PC-3 (cell line): ENCODE measurements at regions not wholly inside any gene's neighbourhood (a gene's known extent, or its start where the extent isn't known, plus 50 kb on each side); places are given as distances from the start of the nearest gene placed in this dataset.

Experiments
- ATAC-seq: fragments of 200-7000 bp; cut with Tn5 transposase; 2 replicates; pipeline ENCODE4 v1.9.1; 2020; ENCODE audit warnings: mild to moderate bottlenecking, moderate library complexity
- BruUV-seq: library from RNA; stranded (reverse); fragments of 400-500 nt; replicated peaks from 2 replicates; lab custom pipeline; 2021; lab: Mats Ljungman, UMichigan
- CTCF ChIA-PET: fragments of 300-600 bp; sonication (Branson Sonifier 250); formaldehyde crosslinking; loops from one replicate; lab custom pipeline; 2022; ENCODE audit warnings: antibody characterized with exemption; lab: Charles Lee
- POLR2A ChIA-PET: fragments of 300-600 bp; sonication (Branson Sonifier 250); formaldehyde crosslinking; loops from one replicate; lab custom pipeline; 2022; ENCODE audit warnings: antibody characterized with exemption; ENCODE audit not compliant: unreplicated experiment; lab: Charles Lee
- DNase-seq: peaks from one replicate; pipeline ENCODE4 v3.0.0-alpha.2; 2015
- H2AFZ ChIP-seq: fragments of 300-600 bp; sonication (generic); 2 replicates; pipeline ENCODE4 v1.6.0; 2016; ENCODE audit warnings: antibody characterized with exemption, low read length
- H3F3A ChIP-seq: fragments of 300-600 bp; sonication (generic); one replicate; pipeline ENCODE4 v1.6.0; 2017; ENCODE audit warnings: antibody characterized with exemption, low read length, control low read depth, mild to moderate bottlenecking; ENCODE audit not compliant: unreplicated experiment
- H3K27ac ChIP-seq: fragments of 300-600 bp; sonication (generic); 2 replicates; pipeline ENCODE4 v1.5.1; 2016; ENCODE audit warnings: mild to moderate bottlenecking, low read length
- H3K27me3 ChIP-seq: fragments of 300-600 bp; sonication (generic); 2 replicates; pipeline ENCODE4 v1.6.1; 2016; ENCODE audit warnings: low read length, mixed read lengths
- H3K36me3 ChIP-seq: fragments of 300-600 bp; sonication (generic); 2 replicates; pipeline ENCODE4 v1.6.1; 2016; ENCODE audit warnings: low read depth, mixed run types, low read length, mixed read lengths
- H3K4me1 ChIP-seq: fragments of 300-600 bp; sonication (generic); 2 replicates; pipeline ENCODE4 v1.5.1; 2016; ENCODE audit warnings: low read length; ENCODE audit not compliant: insufficient read depth
- H3K4me2 ChIP-seq: fragments of 300-600 bp; sonication (generic); 2 replicates; pipeline ENCODE4 v1.6.0; 2016; ENCODE audit warnings: low read length
- H3K4me3 ChIP-seq: fragments of 300-600 bp; sonication (generic); 2 replicates; pipeline ENCODE4 v1.5.1; 2016; ENCODE audit warnings: mild to moderate bottlenecking, low read length, mixed read lengths
- H3K79me2 ChIP-seq: fragments of 300-600 bp; sonication (generic); 2 replicates; pipeline ENCODE4 v1.6.1; 2017; ENCODE audit warnings: low read length, mixed read lengths
- H3K9ac ChIP-seq: fragments of 300-600 bp; sonication (generic); 2 replicates; pipeline ENCODE4 v1.6.0; 2016; ENCODE audit warnings: mild to moderate bottlenecking, low read length
- H3K9me2 ChIP-seq: fragments of 300-600 bp; sonication (generic); replicated peaks from 2 replicates; pipeline ENCODE4 v1.6.1; 2016; ENCODE audit warnings: mixed run types, low read length, mixed read lengths
- H3K9me3 ChIP-seq: fragments of 300-600 bp; sonication (generic); 2 replicates; pipeline ENCODE4 v1.6.1; 2016; ENCODE audit warnings: low read length, mixed read lengths
- H4K20me1 ChIP-seq: fragments of 300-600 bp; sonication (generic); 2 replicates; pipeline ENCODE4 v1.6.1; 2016; ENCODE audit warnings: low read length, mixed read lengths
- EZH2 ChIP-seq: fragments of 300-600 bp; sonication (generic); IDR thresholded peaks from one replicate; pipeline ENCODE4 v1.6.1; 2017; ENCODE audit warnings: antibody characterized with exemption, mild to moderate bottlenecking, low read length; ENCODE audit not compliant: unreplicated experiment
- EZH2phosphoT487 ChIP-seq: fragments of 300-600 bp; sonication (generic); IDR thresholded peaks from 2 replicates; pipeline ENCODE4 v1.6.1; 2018; ENCODE audit warnings: mild to moderate bottlenecking, antibody characterized with exemption, low read length, borderline replicate concordance
- intact Hi-C: fragments of 100-400 bp; cut with micrococcal nuclease; formaldehyde crosslinking; loops from 2 replicates; pipeline ENCODE4 v1.9.0; 2023
- TF ChIP-seq, protein P1 (sequence below): fragments of 300-600 bp; sonication (generic); conservative IDR thresholded peaks from 2 replicates; pipeline ENCODE4 v1.5.1; 2017; ENCODE audit warnings: antibody characterized with exemption, low read depth, mild to moderate bottlenecking, low read length

DNA sequence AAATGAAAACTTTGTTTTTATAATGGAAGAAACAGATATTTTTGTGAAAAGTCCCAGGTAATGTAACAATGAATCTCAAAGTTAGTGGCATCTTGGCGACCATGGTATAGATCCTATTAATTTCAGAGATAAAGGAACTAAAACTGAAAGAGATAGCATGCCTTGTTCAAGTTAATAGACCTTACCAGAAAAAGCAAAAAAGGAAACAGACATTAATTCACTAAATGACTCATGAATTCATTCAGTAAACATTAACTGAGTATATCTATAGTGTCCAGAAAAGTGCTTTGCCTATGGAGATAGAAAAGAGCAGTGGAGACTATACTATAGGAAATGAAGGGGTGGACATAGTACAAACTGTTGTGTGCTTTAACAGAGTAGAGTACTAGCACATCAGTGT, 763.3 kb downstream of the TRIB2 start:
- Histone ChIP-seq H3K79me2 (no peaks in the 10 kb centered on the region), H3K9me2 (no peaks in the 10 kb centered on the region), H3K36me3 (no peaks in the 10 kb centered on the region), H3K27ac (no peak overlapping the region), H3K4me2 (no peak overlapping the region), H3K27me3 (no peaks in the 10 kb centered on the region), H3K4me1 (no peaks in the 10 kb centered on the region), H2AFZ (no peak overlapping the region), H3F3A (no peaks in the 10 kb centered on the region), H4K20me1 (no peaks in the 10 kb centered on the region), H3K9me3 (no peaks in the 10 kb centered on the region), H3K9ac (no peak overlapping the region), H3K4me3 (no peak overlapping the region)
- ChIA-PET POLR2A (no interaction called here), CTCF (no interaction called here)
- TF ChIP-seq, protein P1, sequence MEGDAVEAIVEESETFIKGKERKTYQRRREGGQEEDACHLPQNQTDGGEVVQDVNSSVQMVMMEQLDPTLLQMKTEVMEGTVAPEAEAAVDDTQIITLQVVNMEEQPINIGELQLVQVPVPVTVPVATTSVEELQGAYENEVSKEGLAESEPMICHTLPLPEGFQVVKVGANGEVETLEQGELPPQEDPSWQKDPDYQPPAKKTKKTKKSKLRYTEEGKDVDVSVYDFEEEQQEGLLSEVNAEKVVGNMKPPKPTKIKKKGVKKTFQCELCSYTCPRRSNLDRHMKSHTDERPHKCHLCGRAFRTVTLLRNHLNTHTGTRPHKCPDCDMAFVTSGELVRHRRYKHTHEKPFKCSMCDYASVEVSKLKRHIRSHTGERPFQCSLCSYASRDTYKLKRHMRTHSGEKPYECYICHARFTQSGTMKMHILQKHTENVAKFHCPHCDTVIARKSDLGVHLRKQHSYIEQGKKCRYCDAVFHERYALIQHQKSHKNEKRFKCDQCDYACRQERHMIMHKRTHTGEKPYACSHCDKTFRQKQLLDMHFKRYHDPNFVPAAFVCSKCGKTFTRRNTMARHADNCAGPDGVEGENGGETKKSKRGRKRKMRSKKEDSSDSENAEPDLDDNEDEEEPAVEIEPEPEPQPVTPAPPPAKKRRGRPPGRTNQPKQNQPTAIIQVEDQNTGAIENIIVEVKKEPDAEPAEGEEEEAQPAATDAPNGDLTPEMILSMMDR = no peak
- no peak for TF ChIP-seq EZH2phosphoT487
- ATAC-seq = no peak
- BruUV-seq = no TSS peak
- intact Hi-C loops = no loop called here
- DNase-seq = no peak

DNA sequence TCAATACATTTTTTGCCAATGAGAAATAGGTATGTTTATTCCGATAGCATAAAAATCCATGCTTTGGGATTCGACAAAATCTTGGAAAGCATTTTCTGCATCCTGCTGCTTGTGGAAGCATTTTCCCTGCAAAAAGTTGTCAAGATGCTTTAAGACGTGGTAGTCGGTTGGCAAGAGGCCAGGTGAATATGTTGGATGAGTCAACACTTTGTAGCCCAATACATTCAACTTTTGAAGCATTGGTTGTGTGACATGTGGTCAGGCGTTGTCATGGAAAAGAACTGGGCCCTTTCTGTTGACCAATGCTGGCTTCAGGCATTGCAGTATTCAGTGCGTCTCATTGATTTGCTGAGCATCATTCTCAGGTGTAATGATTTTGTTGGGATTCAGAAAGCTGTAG, 764.5 kb downstream of the TRIB2 start:
- BruUV-seq = no TSS peak
- no peak for TF ChIP-seq EZH2phosphoT487
- TF ChIP-seq, protein P1 = no peak
- no peak for TF ChIP-seq EZH2
- H3K36me3 ChIP-seq = no peaks in the 10 kb centered on the region
- H3K9me2 ChIP-seq = no peaks in the 10 kb centered on the region
- H3K9ac ChIP-seq = no peak overlapping the region
- H3F3A ChIP-seq = no peaks in the 10 kb centered on the region
- H4K20me1 ChIP-seq = no peaks in the 10 kb centered on the region
- no peaks in the 10 kb centered on the region for H3K79me2 ChIP-seq
- ChIA-PET CTCF (no interaction called here), POLR2A (no interaction called here)
- ATAC-seq = no peak
- H2AFZ ChIP-seq = no peak overlapping the region
- no peak overlapping the region for H3K4me2 ChIP-seq
- peak; percentile 53 for DNase-seq
- H3K9me3 ChIP-seq = no peaks in the 10 kb centered on the region
- no peaks in the 10 kb centered on the region for H3K27me3 ChIP-seq
- no peak overlapping the region for H3K4me3 ChIP-seq
- intact Hi-C loops = no loop called here
- no peak overlapping the region for H3K27ac ChIP-seq
- H3K4me1 ChIP-seq = no peaks in the 10 kb centered on the region

DNA sequence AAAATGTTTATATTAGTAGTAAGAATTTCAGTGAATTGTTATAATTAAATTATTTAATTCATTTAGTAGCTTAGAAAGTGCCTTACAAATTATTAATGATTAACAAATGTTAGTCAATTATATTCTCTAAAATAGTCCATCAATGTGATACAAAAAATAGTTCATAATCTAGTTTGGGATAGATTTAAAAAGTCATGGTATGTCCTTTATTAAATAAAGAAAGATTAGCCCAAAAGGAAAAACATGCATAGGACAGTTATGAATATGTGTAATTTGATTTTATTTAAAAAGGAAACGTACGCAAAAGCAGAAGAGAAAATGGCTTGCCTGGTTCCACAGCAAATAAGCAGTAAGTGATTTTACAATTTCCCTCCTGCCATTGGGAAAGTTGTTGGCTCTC, 768.5 kb downstream of the TRIB2 start:
- Histone ChIP-seq H3K4me2 (no peak overlapping the region), H3K9me2 (no peaks in the 10 kb centered on the region), H3K36me3 (no peaks in the 10 kb centered on the region), H3K79me2 (no peaks in the 10 kb centered on the region), H3K27ac (no peak overlapping the region), H3K9me3 (no peaks in the 10 kb centered on the region), H3K27me3 (no peaks in the 10 kb centered on the region), H3K9ac (no peak overlapping the region), H3K4me3 (no peak overlapping the region), H4K20me1 (no peaks in the 10 kb centered on the region), H3F3A (no peaks in the 10 kb centered on the region), H2AFZ (no peak overlapping the region), H3K4me1 (no peaks in the 10 kb centered on the region)
- intact Hi-C loops = no loop called here
- ATAC-seq (no peak), DNase-seq (no peak)
- ChIA-PET CTCF (no interaction called here), POLR2A (no interaction called here)
- TF ChIP-seq EZH2phosphoT487 (no peak), EZH2 (no peak)
- TF ChIP-seq, protein P1 = no peak
- BruUV-seq = no TSS peak
